ENCODE measurements at regions not wholly inside any gene's neighbourhood (a gene's known extent, or its start where the extent isn't known, plus 50 kb on each side); places are given as distances from the start of the nearest gene placed in this dataset.
A peak's percentile ranks its signal among the peaks of the same experiment; 100 is the strongest.

GRCh38 chr3:104629038-104629437 lies 737.7 kb upstream of the ALCAM start:
- DNase-seq (ENCODE audit: low read depth), result peak; percentile 77
- H3K4me3 ChIP-seq (ENCODE audit: low read length), result no peak overlapping the region
- TF ChIP-seq, protein P1, sequence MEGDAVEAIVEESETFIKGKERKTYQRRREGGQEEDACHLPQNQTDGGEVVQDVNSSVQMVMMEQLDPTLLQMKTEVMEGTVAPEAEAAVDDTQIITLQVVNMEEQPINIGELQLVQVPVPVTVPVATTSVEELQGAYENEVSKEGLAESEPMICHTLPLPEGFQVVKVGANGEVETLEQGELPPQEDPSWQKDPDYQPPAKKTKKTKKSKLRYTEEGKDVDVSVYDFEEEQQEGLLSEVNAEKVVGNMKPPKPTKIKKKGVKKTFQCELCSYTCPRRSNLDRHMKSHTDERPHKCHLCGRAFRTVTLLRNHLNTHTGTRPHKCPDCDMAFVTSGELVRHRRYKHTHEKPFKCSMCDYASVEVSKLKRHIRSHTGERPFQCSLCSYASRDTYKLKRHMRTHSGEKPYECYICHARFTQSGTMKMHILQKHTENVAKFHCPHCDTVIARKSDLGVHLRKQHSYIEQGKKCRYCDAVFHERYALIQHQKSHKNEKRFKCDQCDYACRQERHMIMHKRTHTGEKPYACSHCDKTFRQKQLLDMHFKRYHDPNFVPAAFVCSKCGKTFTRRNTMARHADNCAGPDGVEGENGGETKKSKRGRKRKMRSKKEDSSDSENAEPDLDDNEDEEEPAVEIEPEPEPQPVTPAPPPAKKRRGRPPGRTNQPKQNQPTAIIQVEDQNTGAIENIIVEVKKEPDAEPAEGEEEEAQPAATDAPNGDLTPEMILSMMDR (IDR thresholded peaks at IDR 0.05; ENCODE audit: insufficient read depth, low read depth, low read length, missing control alignments), result no peak

- DNase-seq (ENCODE audit: low read depth), result no peak
- no peak overlapping the region for H3K4me3 ChIP-seq (ENCODE audit: low read length)
- TF ChIP-seq, protein P1 (IDR thresholded peaks at IDR 0.05; ENCODE audit: insufficient read depth, low read depth, low read length, missing control alignments), result no peak
Measured at GRCh38 chr3:104631254-104631653, 735.5 kb upstream of the ALCAM start.

DNA sequence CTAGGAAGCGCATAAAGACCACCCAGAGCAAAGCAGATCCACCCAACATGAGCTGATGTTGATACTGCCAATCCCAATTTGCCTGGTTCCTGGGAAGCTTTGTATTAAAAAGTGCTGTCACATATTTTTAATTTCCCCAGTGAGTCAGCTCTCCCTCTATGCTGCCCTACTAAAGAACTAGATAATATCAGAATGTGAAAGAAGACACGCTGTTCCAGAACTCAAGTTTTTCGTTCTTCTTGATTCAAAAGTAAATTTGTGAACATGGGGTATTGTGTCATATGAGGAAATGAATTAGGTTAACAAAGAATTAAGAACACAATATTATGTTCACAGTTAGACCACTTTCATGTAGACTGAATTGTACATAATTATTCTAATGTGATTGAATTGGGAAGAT lies 734.2 kb upstream of the ALCAM start:
- no peak for DNase-seq (ENCODE audit: low read depth)
- no peak overlapping the region for H3K4me3 ChIP-seq (ENCODE audit: low read length)
- TF ChIP-seq, protein P1 (IDR thresholded peaks at IDR 0.05; ENCODE audit: insufficient read depth, low read depth, low read length, missing control alignments), result no peak

DNA sequence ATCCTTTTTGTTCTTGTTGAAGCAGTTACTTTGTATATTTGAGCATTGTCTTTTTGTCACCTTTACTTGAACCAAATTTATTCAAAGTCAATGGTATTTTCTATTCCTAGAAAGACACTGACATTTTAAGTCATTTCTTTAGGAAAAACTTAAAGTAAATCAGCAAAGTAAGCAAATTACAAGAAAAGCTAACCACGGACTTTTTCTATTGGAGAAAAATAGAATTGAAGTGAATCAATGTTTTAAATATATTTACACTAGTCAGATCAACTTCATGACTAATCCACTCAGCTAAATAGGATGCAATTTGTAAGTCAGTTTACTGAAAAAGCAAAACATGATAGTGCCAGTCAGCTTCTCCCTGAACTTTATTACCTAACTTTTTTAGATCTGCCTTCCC lies 733.8 kb upstream of the ALCAM start:
- TF ChIP-seq, protein P1 (IDR thresholded peaks at IDR 0.05; ENCODE audit: insufficient read depth, low read depth, low read length, missing control alignments), result no peak
- DNase-seq (ENCODE audit: low read depth), result peak; percentile 10
- no peak overlapping the region for H3K4me3 ChIP-seq (ENCODE audit: low read length)

DNA sequence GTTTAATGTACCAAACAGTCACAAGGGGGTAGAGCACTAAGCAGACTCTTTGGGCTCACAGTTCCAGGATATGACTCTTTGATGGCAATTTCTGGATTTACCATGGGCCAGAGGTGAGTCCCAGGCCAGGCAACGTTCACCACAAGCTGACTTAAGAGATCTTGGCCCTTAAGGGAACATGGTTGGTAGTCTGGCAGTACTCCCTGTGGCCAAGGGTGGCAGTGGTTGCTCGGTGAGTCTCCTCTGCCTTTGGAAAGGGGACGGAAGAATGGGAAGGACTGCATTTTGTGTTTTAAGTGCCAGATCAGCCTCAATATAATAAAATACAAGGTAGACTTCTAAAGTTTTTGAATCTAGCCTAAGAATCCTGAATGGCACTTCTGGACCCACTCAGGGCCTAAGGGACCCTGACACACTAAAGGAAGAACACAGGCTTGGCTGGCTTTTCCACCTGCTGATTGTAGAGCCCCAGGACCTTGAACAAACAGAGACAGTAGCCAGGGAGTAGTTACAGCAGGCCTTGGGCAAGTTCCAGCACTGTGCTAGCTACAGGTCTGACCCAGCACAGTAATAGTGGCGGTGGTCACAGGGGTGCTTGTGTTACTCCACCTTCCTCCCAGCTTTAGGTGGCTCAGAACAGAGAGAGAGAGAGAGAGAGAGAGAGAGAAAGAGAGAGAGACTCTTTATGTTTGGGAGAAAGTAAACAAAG lies 730.7 kb upstream of the ALCAM start:
- DNase-seq (ENCODE audit: low read depth), result no peak
- TF ChIP-seq, protein P1 (IDR thresholded peaks at IDR 0.05; ENCODE audit: insufficient read depth, low read depth, low read length, missing control alignments), result peak; percentile 16
- H3K4me3 ChIP-seq (ENCODE audit: low read length), result no peak overlapping the region

DNA sequence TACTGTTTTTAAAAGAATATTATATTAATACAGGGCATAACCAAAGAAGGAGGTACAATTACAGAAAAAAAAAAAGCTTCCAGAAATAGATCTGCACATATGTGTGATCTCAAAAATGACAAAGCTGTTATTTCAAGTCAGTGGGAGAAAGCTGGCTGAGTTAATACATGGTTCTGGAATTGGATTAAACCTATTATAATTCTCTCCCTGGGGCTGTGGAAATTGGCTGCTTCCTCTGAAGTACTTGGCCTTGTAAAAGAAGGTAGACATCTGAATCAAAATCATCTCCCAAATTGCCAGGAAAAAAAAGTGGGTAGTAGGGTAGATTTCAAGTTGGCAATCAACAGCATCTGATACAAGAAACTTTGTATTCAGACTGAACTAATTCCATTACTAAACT lies 723.9 kb upstream of the ALCAM start:
- TF ChIP-seq, protein P1 (IDR thresholded peaks at IDR 0.05; ENCODE audit: insufficient read depth, low read depth, low read length, missing control alignments), result no peak
- DNase-seq (ENCODE audit: low read depth), result no peak
- no peak overlapping the region for H3K4me3 ChIP-seq (ENCODE audit: low read length)

DNA sequence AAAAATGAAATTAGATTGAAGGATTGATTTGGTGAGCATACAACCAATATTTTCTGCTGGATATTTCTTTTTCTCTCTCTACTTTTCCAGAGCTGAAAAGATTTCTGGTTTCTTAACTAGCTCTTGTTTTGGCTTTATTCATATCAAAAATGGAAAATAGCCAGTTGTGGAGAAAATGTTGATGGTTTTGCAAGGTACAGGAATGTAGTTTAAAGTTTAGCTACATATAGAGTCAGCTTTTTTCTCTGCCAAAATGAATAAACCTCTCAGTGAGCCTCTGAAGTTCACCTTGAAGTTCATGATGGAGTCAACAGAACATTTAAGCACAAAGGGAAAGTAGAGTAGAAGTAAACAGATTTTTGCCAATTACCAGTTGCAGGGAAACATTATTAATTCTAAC lies 720.5 kb upstream of the ALCAM start:
- TF ChIP-seq, protein P1 (IDR thresholded peaks at IDR 0.05; ENCODE audit: insufficient read depth, low read depth, low read length, missing control alignments), result no peak
- no peak overlapping the region for H3K4me3 ChIP-seq (ENCODE audit: low read length)
- DNase-seq (ENCODE audit: low read depth), result no peak
